SK-MEL-5 (cell line): ENCODE measurements at regions not wholly inside any gene's neighbourhood (a gene's known extent, or its start where the extent isn't known, plus 50 kb on each side); places are given as distances from the start of the nearest gene placed in this dataset.

Experiments used
- DNase-seq: peaks from one replicate; pipeline ENCODE4 v3.0.0-alpha.2; 2016; ENCODE audit warnings: low read depth, low spot score
- in situ Hi-C: cut with HindIII; loops from 2 replicates; pipeline ENCODE4 v1.10.0; 2016; ENCODE audit warnings: low sequenced_read_pairs, high pct_unique_total_duplicates, low pct_unique_long_range_greater_than_20kb

DNA sequence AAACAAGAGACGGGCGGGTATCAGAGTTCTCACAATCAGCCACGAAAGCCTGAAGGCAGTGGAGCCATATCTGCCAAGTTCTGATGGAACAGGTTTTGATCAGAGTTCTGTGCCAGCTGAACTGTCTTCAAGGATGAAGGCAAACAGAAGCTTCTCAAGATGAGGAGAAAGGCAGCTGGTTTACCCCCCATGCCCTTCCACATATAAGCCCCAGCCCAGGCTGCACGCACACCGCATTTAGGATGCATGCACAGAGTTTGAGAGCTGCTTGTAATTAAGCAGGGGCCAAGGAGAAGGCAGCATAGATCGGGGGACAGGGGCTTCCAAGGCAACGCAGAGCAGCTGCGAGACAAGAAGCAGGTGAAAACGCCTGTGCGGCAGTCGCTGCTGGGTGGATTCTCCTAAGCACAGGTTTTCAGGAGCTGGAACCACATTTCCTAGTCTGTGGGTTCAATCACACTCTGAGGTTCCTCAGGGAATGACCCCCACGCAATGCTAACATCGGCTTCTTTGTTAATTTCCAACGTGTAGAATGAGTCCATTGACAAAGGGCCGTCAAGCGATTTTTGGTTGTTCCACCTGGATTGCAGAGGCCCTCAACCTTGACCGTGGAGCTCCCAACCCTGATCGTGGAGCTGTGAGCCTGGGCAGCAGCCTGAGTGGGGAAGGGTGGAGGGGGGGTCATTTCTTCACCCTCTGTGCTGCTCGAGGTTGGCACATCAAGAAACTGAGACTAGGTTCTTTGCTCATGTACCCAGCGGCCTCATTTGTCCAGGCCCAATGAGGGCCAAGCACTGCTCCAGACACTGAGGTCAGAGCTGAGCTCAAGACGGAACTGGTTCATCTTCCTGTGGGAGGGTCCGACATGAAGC lies 81.7 kb upstream of the SHISAL1 start:
- no peak for DNase-seq

GRCh38 chr22:44393066-44393465 lies 80.3 kb upstream of the SHISAL1 start:
- DNase-seq, result no peak
- in situ Hi-C loops, result no loop called here

More for the DNA sequence above, 81.7 kb upstream of the SHISAL1 start:
- in situ Hi-C loops, result no loop called here

GRCh38 chr22:44392446-44392921 lies 79.7 kb upstream of the SHISAL1 start:
- in situ Hi-C loops, result no loop called here
- DNase-seq, result no peak

GRCh38 chr22:44391481-44392445 lies 79.0 kb upstream of the SHISAL1 start:
- in situ Hi-C loops, result no loop called here
- DNase-seq, result no peak

DNA sequence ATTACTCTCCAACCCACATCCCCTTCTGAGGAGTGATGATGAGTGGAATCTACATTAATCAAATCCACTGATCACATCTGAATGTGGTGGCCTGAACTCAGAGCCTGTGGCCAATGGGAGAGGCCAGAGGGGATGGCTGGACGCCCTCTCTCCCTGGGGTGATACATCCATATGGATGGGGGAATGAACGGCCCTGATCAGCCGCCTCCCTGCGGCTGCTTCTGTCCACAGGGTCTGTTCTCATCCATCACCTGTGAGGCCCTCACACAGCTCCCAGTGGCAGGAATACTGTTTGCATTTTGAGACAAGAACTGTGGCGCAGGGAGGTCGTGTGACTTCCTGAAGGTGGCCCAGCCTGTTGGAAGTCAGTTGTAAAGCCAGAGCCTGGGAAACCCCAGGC lies 78.3 kb upstream of the SHISAL1 start:
- in situ Hi-C loops, result no loop called here
- DNase-seq, result no peak

DNA sequence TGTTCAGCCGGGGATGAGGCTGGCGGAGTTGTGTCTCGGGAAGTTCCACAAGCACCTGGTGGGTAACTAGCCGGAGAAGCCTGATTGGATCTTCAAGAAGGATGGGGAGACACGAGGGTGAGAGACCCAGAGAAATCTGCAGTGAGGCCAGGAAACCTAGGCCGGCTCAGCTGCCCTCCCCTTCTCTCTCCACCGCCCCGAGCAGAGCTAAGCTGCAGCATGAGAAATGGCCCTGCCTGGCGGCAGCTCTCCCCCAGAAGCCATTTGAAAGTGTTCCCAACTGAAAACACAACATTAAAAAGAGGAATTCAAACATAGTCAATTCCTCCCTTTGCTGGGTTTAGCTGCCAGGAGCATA lies 77.8 kb upstream of the SHISAL1 start:
- in situ Hi-C loops, result no loop called here
- no peak for DNase-seq

DNA sequence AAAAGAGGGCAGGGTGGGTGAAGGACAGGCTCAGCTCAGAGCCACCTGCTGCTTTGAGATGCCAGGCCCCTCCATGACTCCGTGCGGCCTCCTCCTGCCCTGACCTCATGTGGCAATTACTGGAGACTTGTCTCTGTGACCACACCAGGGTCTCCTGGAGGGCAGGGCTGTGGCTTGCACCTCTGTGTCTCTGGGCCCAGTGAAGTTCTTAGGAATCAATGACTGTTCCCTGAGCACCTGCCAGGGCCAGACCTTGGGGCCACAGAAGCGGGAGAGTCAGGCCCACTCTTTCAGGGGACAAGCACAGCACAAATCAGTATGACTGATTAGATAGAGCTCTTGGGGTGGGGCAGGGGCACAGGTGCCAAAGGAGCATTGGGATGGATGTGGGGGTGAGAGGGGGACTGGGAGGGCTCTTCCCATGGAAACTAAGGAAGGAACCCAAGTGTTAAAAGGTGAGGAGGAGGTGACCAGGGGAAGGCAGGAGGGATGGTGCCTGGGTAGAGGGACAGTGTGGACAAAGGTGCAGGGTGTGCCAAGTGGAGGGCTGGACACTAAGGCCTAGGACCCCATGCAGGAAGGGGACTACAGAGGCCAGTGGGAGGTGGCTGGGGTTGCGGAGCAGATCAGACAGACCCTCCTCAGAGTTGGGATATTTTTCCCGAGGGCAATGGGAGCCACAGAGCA lies 77.3 kb upstream of the SHISAL1 start:
- in situ Hi-C loops, result no loop called here
- DNase-seq, result no peak

DNA sequence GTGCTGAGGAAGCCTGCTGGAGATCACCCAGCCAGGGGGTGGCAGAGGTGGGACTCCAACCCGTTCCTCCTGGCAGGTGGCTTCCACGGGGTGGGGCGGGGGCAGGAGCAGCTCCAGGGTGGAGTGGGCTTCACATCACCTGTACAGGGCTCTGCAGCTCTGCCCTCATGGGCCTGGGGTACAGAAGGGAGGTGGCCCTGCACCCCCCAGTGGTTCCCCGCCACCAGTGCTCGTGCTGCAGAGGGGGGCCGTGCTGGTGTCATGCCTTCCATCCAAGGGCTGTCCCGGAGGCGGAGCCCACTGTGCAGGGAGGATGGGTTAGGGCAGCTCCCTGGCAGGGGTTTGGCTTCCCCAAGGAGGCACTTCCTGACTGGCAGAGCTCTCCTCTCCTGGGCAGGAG lies 76.4 kb upstream of the SHISAL1 start:
- in situ Hi-C loops, result no loop called here
- DNase-seq, result no peak

GRCh38 chr22:44387486-44387885 lies 74.7 kb upstream of the SHISAL1 start:
- in situ Hi-C loops, result no loop called here
- DNase-seq, result no peak

GRCh38 chr22:44386386-44387035 lies 73.8 kb upstream of the SHISAL1 start:
- in situ Hi-C loops, result no loop called here
- no peak for DNase-seq

- in situ Hi-C loops, result no loop called here
- no peak for DNase-seq
Observed at GRCh38 chr22:44385781-44386180, 73.0 kb upstream of the SHISAL1 start.

DNA sequence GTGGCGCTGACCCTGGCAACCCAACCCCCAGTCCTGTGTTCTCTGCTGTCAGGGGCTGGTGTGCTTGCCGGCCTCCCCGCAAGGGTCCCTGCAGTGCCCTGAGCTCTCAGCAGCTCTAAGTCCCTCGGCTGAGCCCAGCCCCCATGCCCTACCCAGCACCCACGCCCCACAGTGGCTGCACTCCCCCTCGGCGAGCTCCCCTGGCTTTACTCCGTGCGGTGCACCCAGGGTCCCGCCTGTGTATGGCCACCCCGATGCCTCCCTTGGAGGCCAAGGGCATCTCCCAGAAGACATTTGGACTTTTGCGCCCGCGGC lies 72.5 kb upstream of the SHISAL1 start:
- in situ Hi-C loops, result no loop called here
- DNase-seq, result no peak

GRCh38 chr22:44384563-44385295 lies 72.0 kb upstream of the SHISAL1 start:
- no peak for DNase-seq

DNA sequence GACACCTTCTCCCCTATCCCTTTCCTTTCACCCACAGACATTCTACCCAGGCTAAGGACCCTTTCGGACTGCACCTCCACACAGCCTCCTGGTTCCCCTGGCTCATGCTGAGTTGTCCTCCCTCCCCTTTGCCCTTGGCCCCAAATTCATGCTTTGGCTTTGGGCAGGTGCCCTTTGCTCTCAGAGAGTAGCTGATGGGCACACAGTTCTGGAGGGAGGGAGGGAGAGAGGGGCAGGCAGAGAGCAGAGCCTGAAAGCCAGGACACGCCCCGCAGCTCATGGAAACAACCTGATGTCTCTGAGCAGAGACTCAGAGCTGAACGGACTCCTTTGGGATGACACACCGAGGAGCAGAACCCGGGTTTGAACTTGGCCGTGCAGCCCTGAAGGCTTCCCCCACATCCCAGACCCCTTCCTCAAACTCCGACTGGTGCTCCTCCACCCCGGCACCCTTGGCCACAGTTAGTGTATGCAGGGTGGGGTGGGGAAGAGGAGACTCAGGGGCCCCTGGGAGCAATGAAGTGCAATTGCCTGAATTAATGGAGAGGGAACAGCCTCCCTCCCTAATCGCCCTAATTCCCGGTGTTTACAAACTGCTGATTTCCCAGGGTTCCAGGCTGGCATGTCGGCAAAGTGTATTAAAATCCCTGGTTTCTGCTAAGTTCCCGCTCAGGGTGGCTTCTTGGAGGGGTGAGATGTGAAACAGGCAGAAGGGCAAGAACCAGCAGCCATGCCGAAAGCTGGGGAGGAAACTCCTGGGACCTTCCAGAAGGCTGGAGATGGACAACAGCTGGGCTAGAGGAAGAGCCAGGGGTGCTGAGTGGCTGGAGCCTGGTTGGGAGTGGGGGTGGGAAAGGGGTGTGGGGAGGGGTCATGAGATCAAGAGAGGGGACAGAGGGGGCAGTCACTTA lies 71.2 kb upstream of the SHISAL1 start:
- in situ Hi-C loops, result no loop called here
- no peak for DNase-seq

More at GRCh38 chr22:44384563-44385295, 72.0 kb upstream of the SHISAL1 start:
- in situ Hi-C loops, result no loop called here

DNA sequence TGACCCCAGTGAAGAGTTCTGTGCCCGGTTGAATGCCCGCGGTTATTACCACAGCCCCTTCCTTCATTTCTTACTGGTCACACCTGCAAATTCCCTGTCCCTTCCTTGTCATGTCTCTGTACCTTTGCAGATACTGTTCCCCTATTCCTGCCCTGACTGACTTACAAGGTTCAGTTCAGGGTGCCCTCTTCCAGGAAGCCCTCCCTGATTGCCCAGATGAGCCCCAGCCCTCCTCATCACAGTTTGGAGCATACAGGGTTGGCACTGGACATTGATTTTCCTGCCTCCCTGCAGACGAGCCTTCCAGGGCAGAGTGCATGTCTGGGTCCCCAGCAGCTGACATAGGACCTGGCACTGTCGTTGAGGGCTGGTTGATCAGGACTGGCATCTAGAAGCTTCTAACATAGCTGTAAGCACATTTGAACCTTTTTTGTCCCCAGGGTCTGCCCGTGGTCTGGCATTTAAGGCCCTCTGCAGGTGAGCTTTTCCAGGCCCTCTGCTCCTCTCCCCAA lies 70.4 kb upstream of the SHISAL1 start:
- in situ Hi-C loops, result no loop called here
- no peak for DNase-seq
